Medulla oblongata (tissue), 1 donor: ENCODE measurements at regions not wholly inside any gene's neighbourhood (a gene's known extent, or its start where the extent isn't known, plus 50 kb on each side); places are given as distances from the start of the nearest gene placed in this dataset.
"Not testable (repeated sequence)": the region's sequence is repeated elsewhere in the genome, so short reads cannot be mapped to it uniquely, and the experiment has no call there.

Source experiments
- DNase-seq: peaks from one replicate; pipeline ENCODE4 v3.0.0-alpha.2; 2015; ENCODE audit errors: extremely low spot score

DNA sequence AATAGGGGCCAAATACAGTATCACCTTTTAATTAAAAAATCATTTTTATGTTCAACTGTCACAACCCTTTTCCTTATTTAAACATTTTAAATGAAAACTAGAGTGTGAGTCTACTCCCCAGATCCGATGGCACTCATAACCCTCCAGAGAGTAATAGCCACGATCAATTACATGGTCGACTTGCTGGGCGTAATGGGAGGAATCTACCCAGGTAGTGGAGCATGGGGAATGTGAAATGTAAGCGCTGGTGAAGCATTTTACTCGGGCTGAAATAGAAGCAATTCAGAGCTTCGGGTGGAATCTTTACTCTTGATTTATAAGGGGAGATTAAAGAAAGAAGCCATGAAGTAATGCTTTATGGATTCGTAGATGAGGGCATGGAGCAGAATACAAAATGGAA, 321.9 kb downstream of the ACTR3B start:
- no peak for DNase-seq

DNA sequence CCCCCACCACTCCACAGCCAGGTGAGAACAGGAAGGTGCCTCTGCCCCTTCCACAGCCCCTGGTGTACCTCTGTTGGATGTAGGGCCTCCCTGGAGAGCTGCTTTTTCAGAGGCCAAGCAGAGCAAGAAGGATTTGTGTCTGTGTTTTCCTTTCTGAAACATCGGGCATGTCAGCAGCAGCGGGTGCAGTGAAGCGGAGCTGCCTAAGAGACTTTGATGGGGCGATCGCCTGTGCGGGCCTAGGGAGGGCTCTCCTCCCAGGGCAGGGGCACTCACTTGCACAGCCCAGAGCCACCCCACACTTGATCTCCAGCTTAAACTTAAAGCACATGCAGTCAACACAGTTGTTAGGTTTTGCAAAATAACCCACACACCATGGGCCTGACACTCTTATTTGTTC, 324.7 kb downstream of the ACTR3B start:
- DNase-seq, result no peak

DNA sequence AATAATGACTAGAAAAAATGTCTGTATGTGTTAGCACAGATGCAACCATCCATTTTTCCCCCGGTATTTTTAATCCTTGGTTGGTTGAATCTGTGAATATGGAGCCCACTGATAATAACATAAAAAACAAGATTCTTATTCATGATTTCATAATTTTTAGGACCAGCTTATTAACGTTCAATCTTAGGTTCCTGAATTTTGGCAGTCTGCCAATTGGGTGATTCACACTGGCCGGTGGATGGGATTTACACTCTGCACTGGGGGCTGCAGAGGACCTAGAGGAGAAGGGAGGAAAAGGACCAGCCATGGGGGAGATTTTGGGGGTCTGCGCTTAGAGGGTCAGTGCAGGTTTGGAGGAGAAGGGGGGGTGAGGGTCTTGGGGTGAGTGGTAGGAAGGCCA, 327.9 kb downstream of the ACTR3B start:
- DNase-seq, result no peak

DNA sequence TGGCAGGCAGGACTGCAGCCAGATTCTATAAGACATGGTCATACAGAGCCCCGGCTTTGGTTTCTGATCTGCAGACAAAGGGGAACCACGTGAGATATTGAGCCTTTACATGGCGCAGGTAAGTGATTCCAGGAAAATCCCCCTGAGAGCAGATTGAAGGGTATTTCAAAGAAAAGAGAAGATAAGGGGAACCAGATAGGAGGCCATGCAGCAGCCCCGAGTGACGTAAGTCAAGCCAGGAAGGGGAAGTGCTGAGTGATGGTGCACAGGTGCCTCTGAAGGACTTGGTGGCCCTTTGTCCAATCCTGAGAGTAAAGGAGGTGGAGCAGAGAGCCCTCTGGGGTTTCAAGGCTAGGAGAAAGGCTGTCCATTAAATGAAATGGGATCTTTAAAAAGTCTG, 329.0 kb downstream of the ACTR3B start:
- DNase-seq, result no peak

DNA sequence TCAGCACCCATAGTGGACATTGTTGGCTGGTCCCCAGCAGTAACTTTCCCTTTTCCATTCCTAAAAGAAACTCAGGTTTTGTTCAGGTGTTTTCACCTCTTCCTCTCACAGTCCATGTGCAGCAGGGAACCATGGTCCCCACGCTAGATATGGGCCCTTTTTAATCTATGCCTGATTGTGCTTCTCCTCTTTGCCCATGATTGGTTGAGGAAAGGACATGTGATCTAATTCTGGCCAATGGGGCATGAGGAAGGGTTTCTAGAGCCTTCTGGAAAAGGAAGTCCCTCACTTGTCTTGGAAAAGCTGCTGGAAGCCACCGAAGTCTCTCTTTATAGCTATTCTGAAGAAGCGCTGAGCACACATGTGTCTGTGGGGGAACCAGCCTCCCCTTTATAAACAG, 330.7 kb downstream of the ACTR3B start:
- DNase-seq, result no peak

DNA sequence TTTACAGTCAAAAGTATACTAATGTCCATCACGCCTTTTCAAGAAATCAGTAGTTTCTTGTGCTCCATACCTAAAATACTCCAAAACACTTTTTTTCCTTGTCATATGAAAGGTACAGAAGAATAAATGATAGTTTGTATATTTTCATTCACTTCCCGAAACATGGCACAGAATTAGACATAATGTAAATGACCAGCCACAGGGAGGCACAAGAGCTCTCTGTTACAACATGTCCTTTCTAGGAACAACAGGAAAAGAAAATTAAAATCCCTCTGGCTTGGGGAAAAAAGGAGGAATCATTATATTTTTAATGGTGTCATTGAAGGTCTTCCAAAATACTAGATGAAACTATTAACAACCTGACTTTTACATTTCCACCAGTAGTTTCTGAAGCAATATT, 331.2 kb downstream of the ACTR3B start:
- DNase-seq, result peak; percentile 8

DNA sequence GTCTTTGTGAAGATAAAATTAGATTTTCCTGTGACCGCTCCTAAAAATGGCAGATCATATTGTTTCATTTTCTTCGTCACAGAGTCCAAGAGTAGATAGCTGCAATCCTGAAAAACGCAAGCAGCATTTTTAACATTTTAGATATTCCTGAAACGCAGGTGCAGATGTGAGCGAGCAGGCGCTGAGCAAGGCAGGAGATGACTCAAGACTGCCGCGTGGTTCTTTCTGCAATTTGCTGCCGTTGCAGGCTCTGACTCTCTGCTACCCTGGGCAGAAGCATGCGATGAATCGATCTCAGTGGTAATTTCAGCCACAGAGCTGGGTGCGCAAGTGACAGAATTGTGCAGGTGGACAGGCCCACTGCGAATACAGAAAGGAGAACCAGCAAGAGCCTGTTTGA, 331.9 kb downstream of the ACTR3B start:
- no peak for DNase-seq

DNA sequence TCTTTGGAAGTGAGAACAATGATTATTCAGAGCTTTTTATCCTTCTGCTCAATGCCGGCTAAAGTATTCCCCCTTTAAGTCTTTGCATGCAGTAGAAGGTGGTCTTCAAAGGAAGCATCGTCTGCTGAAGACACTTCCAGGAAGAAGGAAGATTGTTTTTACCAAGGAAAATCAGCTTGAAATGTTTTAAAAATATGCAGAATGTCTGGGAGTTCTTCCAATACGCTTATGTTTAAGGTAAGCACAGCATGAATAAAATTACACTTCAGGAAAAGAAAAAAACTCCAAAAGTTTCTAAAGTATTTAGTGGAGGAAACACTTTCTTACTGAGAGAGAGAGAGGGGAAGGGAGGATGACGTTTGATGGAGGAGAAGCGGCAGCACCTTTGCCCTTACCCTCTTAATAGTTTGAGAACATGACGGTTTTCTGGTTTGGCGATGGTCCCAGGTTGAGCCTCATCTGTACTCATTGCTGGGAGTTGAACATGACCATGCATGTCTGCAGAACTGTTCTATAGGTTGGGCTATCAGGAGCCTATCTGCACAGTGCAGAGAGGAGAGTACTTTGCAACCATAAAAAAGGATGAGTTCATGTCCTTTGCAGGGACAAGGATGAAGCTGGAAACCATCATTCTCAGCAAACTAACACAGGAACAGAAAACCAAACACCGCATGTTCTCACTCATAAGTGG, 338.1 kb downstream of the ACTR3B start:
- no peak for DNase-seq

DNA sequence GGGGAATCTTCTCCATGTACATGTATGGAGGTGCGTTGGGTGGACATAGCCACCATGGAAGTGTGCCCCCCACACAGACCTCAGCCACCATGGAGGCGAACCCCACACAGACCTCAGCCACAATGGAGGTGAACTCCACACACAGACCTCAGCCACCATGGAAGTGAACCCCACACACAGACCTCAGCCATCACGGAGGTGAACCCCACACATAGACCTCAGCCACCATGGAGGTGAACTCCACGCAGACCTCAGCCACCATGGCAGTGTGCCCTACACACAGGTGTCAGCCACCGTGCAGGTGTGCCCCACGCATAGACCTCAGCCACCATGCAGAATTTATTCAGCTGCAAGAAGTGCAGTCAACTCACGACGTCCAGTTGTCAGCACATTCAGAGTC, 339.7 kb downstream of the ACTR3B start:
- DNase-seq, result no peak

DNA sequence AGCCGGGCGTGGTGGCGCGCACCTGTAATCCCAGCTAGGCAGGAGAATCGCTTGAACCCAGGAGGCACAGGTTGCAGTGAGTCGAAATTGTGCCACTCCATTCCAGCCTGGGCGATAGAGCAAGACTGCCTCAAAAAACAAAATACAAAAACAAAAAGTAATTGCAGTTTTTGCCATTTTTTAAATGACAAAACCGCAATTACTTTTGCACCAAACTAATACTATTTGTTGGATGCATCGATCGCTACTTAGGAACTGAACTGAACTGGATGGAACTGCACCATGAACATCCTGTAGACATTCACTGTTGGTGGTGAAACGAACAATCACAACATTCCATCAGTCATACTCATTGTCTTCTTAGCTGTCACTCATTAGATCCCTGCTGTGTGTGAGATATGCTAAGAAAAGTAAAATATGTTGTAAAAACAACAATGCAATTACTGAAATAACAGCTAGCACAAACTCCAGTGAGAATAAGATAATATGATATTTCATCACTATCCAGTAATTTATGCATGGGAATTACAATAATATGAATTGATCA, 341.2 kb downstream of the ACTR3B start:
- DNase-seq, result no peak

DNA sequence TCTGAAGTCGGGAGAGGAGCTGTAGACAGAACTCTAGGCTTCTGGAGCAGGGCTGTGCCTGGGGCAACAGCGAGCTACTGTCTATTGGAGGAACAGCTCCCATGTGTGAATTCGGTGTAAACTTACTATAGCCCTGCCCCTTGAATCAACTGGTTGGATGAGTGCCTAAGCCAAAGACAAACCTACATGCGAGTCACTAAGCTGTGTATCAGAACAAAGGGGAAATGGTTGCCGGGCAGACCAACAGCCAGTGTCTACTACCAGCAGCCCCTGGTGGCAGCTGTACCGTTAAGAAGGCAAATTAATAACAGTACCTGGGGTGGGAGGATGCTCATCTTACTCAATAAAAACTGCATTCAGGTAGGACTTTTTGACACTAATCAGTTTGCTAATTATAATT, 343.6 kb downstream of the ACTR3B start:
- no peak for DNase-seq

DNA sequence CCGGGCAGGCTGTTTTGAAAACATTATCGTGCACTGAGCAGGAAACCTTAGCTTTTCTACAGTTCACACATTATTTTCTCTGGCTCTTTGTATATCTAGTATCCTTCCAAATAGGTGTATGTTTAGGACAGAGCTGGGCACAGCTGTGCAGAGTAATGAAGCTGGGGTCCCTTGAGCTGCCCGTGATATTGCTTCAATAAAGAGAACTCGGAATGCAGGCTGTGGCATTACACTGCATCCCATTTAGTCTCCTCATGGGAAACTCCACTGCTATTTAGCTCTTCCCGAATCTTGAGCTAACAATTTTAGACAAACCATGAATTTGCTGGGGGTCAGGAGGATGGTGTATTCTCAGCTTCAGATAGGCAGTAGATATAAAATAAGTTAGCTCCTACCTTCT, 348.3 kb downstream of the ACTR3B start:
- no peak for DNase-seq

DNA sequence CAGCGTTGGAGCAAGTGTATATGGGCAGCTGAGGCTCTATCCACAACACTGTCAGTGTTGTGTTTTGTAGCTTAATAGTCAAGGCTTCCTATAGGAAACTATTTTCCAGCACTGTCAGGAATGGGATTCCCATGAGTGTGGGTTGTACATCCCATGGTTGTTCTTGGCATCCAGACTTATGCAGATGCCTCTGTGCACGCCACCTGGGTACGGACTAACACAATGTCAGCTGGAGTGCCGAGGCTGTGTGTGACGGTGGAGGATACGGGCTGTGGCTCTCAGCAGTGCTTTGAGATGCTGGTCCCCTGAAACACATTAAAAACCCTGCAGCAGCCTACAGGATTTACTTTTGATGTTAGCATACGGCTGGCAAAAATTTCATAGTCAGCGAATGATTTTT, 350.0 kb downstream of the ACTR3B start:
- no peak for DNase-seq

DNA sequence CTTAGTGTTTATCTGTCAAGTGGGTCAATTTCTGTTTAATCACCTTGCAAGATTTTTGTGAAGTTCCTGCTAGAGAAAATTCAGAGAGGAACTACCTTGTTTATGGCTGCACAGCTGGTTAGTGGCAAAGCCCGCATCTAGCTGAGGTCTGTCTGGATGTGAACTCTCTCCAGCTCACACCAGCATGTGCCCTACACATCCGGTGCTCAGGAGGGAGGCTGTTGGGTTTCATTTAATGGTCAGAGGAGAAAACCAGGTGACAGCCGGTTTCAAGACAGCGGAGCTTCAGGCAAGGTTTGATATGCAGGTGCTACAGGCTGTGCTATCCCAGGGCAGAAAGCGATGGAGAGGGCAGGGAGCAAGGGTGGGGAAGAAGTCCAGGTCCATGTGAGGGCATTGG, 351.1 kb downstream of the ACTR3B start:
- no peak for DNase-seq

DNA sequence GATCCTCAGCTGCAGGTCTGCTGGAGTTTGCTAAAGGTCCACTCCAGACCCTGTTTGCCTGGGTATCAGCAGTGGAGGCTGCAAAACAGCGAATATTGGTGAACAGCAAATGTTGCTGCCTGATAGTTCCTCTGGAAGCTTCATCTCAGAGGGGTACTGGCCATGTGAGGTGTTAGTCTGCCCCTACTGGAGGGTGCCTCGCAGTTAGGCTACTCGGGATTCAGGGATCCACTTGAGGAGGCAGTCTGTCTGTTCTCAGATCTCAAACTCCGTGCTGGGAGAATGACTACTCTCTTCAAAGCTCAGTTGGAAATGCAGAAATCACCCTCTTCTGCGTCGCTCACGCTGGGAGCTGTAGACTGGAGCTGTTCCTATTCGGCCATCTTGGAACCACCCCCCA, 362.7 kb downstream of the ACTR3B start:
- DNase-seq, result not testable (repeated sequence)

DNA sequence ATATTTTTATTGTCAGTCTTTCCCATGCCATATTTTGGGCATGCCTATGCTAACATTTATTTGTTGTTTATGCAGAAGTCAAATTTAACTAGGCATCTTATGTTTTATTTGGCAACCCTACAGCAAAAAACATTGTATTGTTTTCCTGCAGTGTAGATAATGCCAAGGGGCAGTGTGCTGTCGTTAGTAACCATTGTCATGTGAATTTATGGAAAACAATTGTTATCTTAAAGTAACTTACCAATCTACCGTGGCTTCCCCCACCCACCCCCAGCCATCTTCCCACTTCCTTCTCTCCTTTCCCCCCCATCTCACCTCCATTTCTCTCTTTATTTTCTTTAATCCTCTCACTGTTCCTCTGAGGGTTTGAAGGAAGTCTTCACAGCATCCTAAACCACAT, 370.5 kb downstream of the ACTR3B start:
- DNase-seq, result no peak

DNA sequence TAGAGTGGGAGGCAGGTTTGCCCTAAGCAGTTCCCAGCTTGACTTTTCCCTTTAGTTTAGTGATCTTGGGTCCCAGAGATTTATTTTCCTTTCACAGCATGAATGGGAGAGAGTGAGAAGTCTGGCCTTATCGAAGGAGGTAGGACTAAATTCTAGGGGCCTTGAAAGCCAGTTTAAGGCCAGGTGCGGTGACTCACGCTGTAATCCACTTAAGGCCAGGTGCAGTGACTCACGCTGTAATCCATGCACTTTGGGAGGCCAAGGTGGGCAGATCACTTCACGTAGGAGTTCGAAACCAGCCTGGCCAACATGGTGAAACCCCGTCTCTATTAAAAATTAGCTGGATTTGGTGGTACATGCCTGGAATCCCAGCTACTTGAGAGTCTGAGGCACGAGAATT, 392.2 kb downstream of the ACTR3B start:
- DNase-seq, result no peak

DNA sequence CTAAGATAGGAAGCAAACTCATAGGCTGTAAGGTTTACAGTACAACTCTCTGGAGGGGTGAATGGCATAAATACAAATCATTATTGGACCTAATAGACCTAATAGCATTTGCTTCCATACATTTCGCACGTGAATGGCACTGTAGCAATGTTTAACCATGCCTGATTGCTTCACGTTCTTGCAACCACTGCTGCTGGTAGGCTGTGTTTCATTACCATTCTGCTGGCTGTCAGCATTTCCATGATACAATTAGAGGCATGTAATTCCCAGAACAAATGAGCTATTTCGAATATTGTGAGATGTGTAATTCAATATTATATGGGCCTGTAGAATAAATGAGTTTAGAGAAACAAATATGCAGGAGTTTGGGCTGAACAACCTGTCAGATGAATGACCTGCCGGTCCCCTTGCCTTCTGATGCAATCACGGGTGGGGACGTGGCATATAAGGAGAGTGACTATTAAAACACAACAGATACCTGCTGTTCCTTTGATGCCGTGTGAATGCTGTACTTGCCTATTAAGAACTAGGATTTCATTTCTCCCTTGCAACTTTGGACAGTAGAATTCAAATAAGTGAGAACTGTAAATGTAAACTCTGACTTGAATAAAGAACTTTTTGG, 393.4 kb downstream of the ACTR3B start:
- no peak for DNase-seq

DNA sequence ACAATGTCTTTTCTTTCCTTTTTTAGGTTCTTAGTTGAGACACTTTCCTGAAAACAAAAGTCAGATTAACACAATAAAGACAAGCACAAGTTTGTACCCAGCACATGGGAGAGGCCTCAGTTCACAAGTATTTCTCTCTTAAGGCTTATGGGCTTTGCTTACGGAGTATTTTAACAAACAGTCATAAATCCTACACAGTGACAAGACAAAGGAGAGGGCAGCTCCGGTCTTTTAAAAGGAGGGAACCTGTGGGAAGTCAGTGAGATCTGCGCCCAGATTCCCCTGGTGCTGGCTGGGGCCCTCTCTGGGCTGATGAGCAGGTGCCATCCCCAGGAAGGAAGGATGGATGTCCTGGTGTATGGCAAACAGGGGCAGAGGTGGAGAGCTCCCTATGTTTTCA, 398.6 kb downstream of the ACTR3B start:
- no peak for DNase-seq

DNA sequence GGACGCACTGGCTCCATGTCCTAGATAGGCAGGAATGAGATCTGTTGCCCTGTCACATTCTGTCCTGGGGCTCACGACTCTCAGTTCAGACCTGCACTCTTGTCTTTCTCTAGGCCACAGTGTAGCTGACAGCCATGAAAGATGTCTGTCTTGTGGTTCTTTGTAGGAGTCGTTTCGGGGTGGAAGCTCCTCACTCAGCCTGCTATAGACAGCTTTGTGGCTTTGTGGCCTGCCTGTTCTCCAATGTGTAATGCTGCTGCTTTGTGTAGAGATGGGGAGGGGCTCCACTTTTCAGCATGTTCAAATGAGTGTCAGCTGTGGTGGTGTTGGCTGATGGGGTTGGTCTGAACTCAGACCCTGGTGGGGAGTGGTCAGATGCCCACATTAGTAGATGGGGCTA, 410.7 kb downstream of the ACTR3B start:
- DNase-seq, result no peak

DNA sequence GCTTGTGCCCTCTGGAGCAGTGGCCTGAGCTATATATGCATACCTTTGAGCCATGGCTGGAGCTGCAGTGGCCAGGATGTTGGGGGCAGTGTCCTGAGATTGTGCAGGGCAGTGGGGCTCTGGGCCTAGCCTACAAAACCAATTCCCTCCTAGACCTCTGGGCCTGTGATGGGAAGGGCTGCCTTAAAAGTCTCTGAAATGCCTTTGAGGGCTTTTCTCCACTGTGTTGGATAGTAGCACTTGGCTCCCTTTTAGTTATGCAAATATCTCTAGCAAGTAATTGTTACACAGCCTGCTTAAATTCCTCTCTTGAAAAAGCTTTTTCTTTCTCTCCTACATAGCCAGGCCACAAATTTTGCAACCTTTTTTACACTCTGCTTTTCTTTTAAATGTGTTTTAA, 426.4 kb downstream of the ACTR3B start:
- DNase-seq, result no peak

DNA sequence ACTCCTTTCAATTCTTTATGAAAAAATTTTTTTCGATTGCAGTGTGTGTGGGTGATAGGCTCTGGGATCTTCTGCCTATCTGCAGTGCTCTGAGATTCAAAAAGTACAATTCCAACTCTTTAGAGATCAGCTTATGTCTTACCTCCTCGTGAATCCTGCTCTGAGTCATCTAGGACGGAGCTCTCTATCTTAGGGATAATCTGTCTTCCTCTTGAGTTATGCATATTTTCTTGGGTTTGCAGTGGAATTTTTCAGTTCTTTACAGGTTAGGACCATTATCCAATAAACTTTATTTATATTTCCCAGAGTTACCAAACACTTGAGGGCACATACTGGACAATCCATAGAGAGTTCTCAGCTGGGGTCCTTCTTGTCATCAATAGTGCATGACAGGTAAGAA, 428.6 kb downstream of the ACTR3B start:
- DNase-seq, result no peak

DNA sequence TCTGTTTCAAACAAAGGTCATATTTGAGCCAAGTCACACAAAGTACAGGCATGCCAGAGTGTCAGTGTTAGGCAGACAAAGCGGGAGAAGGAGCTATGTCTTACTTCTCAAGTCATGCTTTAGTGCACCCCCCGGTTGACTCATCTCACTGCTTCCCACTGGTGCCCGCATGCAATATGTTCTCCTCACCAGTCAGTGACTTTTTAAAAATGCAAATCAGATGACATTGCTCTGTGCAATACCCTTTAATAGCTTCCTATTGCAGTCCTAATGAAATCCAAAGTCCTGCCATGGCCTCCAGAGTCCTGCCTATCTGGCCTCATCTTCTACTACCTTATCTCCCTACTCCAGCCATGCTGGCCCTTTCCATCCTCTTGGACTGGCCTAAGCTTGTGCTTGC, 429.1 kb downstream of the ACTR3B start:
- no peak for DNase-seq

DNA sequence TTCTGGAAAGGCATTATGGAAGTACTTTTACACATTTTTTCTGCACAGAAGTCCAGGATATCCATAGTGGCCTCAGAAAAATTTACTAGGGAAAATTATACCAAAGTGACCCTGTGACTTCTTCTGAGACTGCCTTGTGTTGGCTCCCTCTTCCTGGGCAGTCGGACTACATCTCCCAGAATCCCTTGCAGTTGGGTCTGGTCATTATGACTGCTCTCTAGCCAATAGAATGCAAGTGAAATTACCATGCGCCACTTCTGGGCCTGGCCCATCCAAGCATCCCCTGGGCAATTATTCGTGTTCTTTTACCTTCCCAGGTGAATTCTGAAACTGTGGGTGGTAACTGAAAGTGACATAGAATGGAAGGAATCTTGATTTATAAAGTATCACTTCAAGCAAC, 430.9 kb downstream of the ACTR3B start:
- DNase-seq, result no peak
